GM21576 (cell line): ENCODE measurements at regions not wholly inside any gene's neighbourhood (a gene's known extent, or its start where the extent isn't known, plus 50 kb on each side); places are given as distances from the start of the nearest gene placed in this dataset.

Source experiments
- ATAC-seq: cut with Tn5 transposase; IDR thresholded peaks from one replicate; pipeline ENCODE4 v1.9.1; 2021; ENCODE audit warnings: mild to moderate bottlenecking, moderate library complexity; ENCODE audit not compliant: unreplicated experiment

GRCh38 chr14:83467811-83468210 is 1934.2 kb upstream of the SEL1L start:
- ATAC-seq = no peak

- ATAC-seq = no peak
Measured at GRCh38 chr14:83470466-83470865, 1936.8 kb upstream of the SEL1L start.

GRCh38 chr14:83470959-83471695 is 1937.5 kb upstream of the SEL1L start:
- no peak for ATAC-seq

- ATAC-seq = no peak
Measured at GRCh38 chr14:83473416-83474235, 1940.0 kb upstream of the SEL1L start.

GRCh38 chr14:83478741-83479140 is 1945.1 kb upstream of the SEL1L start:
- ATAC-seq = no peak

GRCh38 chr14:83483063-83483462 is 1949.4 kb upstream of the SEL1L start:
- ATAC-seq = no peak

- no peak for ATAC-seq
Measured at GRCh38 chr14:83485591-83485990, 1951.9 kb upstream of the SEL1L start.

GRCh38 chr14:83491091-83491490 is 1957.4 kb upstream of the SEL1L start:
- ATAC-seq = no peak

GRCh38 chr14:83520837-83521236 is 1987.2 kb upstream of the SEL1L start:
- no peak for ATAC-seq

GRCh38 chr14:83529531-83529930 is 1995.9 kb upstream of the SEL1L start:
- ATAC-seq = no peak

- ATAC-seq = no peak
Measured at GRCh38 chr14:83533734-83534133, 1996.2 kb upstream of the FLRT2 start.

GRCh38 chr14:83534995-83535394 is 1994.9 kb upstream of the FLRT2 start:
- no peak for ATAC-seq

- no peak for ATAC-seq
Measured at GRCh38 chr14:83535444-83535843, 1994.5 kb upstream of the FLRT2 start.

GRCh38 chr14:83541147-83541546 is 1988.8 kb upstream of the FLRT2 start:
- ATAC-seq = no peak

- no peak for ATAC-seq
Measured at GRCh38 chr14:83548061-83548839, 1981.7 kb upstream of the FLRT2 start.

GRCh38 chr14:83556065-83556464 is 1973.9 kb upstream of the FLRT2 start:
- no peak for ATAC-seq

- ATAC-seq = no peak
Measured at GRCh38 chr14:83556746-83557453, 1973.0 kb upstream of the FLRT2 start.

GRCh38 chr14:83558946-83559345 is 1971.0 kb upstream of the FLRT2 start:
- no peak for ATAC-seq

- ATAC-seq = no peak
Measured at GRCh38 chr14:83559721-83560120, 1970.2 kb upstream of the FLRT2 start.

GRCh38 chr14:83561261-83561660 is 1968.7 kb upstream of the FLRT2 start:
- no peak for ATAC-seq

- ATAC-seq = no peak
Measured at GRCh38 chr14:83566567-83566966, 1963.4 kb upstream of the FLRT2 start.
